ENCODE measurements at regions not wholly inside any gene's neighbourhood (a gene's known extent, or its start where the extent isn't known, plus 50 kb on each side); places are given as distances from the start of the nearest gene placed in this dataset.
A peak's percentile ranks its signal among the peaks of the same experiment; 100 is the strongest.

GRCh38 chr18:51430538-51430937 is 233.1 kb upstream of the MEX3C start:
- no peak for DNase-seq (ENCODE audit: low read depth in 1 of 2, low spot score in 1 of 2)
- peaks cover 8% of the 10 kb centered on the region for H3K4me1 ChIP-seq (ENCODE audit: low read depth)
- H3K27ac ChIP-seq = no peak overlapping the region
- no peak overlapping the region for H3K4me3 ChIP-seq
- H3K36me3 ChIP-seq = no peaks in the 10 kb centered on the region
- H3K9me3 ChIP-seq (ENCODE audit: low read depth) = no peaks in the 10 kb centered on the region
- H3K27me3 ChIP-seq = no peaks in the 10 kb centered on the region
- TF ChIP-seq, protein P1, sequence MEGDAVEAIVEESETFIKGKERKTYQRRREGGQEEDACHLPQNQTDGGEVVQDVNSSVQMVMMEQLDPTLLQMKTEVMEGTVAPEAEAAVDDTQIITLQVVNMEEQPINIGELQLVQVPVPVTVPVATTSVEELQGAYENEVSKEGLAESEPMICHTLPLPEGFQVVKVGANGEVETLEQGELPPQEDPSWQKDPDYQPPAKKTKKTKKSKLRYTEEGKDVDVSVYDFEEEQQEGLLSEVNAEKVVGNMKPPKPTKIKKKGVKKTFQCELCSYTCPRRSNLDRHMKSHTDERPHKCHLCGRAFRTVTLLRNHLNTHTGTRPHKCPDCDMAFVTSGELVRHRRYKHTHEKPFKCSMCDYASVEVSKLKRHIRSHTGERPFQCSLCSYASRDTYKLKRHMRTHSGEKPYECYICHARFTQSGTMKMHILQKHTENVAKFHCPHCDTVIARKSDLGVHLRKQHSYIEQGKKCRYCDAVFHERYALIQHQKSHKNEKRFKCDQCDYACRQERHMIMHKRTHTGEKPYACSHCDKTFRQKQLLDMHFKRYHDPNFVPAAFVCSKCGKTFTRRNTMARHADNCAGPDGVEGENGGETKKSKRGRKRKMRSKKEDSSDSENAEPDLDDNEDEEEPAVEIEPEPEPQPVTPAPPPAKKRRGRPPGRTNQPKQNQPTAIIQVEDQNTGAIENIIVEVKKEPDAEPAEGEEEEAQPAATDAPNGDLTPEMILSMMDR (IDR thresholded peaks at IDR 0.05; ENCODE audit: low read depth, low read length) = no peak

- Histone ChIP-seq H3K4me1 (ENCODE audit: low read depth) (no peaks in the 10 kb centered on the region), H3K27ac (no peak overlapping the region), H3K36me3 (no peaks in the 10 kb centered on the region), H3K9me3 (ENCODE audit: low read depth) (no peaks in the 10 kb centered on the region), H3K27me3 (no peaks in the 10 kb centered on the region), H3K4me3 (no peak overlapping the region)
- TF ChIP-seq, protein P1 (IDR thresholded peaks at IDR 0.05; ENCODE audit: low read depth, low read length) = no peak
- DNase-seq (ENCODE audit: low read depth in 1 of 2, low spot score in 1 of 2) = no peak
Measured at GRCh38 chr18:51433296-51433695, 235.8 kb upstream of the MEX3C start.

DNA sequence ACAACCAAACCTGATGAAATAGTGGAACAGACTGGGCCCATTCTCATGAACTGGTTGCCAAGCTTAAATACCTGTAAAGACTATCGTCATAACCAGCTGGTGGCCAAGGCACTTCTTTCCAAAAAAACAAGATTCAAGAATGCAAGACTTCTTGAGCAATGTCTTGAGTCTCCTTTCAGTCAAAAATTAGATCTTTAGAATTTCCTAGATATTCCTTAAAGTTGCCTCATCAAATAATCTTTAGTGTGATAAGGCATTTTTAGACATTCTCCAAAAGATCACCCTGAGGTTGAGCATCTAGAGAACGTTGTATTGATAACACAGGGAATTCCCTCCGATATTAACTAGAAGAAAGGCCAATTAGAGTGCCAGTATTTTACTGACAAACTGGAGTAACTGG is 236.4 kb upstream of the MEX3C start:
- Histone ChIP-seq H3K27me3 (no peaks in the 10 kb centered on the region), H3K9me3 (ENCODE audit: low read depth) (no peaks in the 10 kb centered on the region), H3K36me3 (no peaks in the 10 kb centered on the region), H3K4me3 (no peak overlapping the region), H3K27ac (no peak overlapping the region), H3K4me1 (ENCODE audit: low read depth) (no peaks in the 10 kb centered on the region)
- TF ChIP-seq, protein P1 (IDR thresholded peaks at IDR 0.05; ENCODE audit: low read depth, low read length) = no peak
- no peak for DNase-seq (ENCODE audit: low read depth in 1 of 2, low spot score in 1 of 2)

GRCh38 chr18:51437280-51438271 is 240.1 kb upstream of the MEX3C start:
- peak; percentile 31 to 83 for DNase-seq (ENCODE audit: low read depth in 1 of 2, low spot score in 1 of 2)
- H3K4me1 ChIP-seq (ENCODE audit: low read depth) = no peaks in the 10 kb centered on the region
- TF ChIP-seq, protein P1 (IDR thresholded peaks at IDR 0.05; ENCODE audit: low read depth, low read length) = no peak
- H3K36me3 ChIP-seq = no peaks in the 10 kb centered on the region
- no peaks in the 10 kb centered on the region for H3K9me3 ChIP-seq (ENCODE audit: low read depth)
- H3K27ac ChIP-seq = no peak overlapping the region
- H3K4me3 ChIP-seq = no peak overlapping the region
- no peaks in the 10 kb centered on the region for H3K27me3 ChIP-seq

- Histone ChIP-seq H3K27ac (no peak overlapping the region), H3K4me3 (no peak overlapping the region), H3K36me3 (no peaks in the 10 kb centered on the region), H3K27me3 (no peaks in the 10 kb centered on the region), H3K4me1 (ENCODE audit: low read depth) (no peaks in the 10 kb centered on the region), H3K9me3 (ENCODE audit: low read depth) (no peaks in the 10 kb centered on the region)
- DNase-seq (ENCODE audit: low read depth in 1 of 2, low spot score in 1 of 2) = no peak
- TF ChIP-seq, protein P1 (IDR thresholded peaks at IDR 0.05; ENCODE audit: low read depth, low read length) = no peak
Measured at GRCh38 chr18:51438797-51439350, 241.4 kb upstream of the MEX3C start.
